ENCODE measurements at regions not wholly inside any gene's neighbourhood (a gene's known extent, or its start where the extent isn't known, plus 50 kb on each side); places are given as distances from the start of the nearest gene placed in this dataset.

GRCh38 chr10:111139567-111139966 lies 62.7 kb downstream of the ADRA2A start:
- TF ChIP-seq CTCF (conservative IDR thresholded peaks at IDR 0.05; ENCODE audit: low read depth in 2 of 2) = no peak
- no peak for TF ChIP-seq POLR2AphosphoS5 (IDR thresholded peaks at IDR 0.05; ENCODE audit: low read depth)
- TF ChIP-seq CREB1 (CRISPR knock-in tag; IDR thresholded peaks at IDR 0.05; ENCODE audit: low read depth) = no peak
- no peak for TF ChIP-seq EZH2 (IDR thresholded peaks at IDR 0.05; ENCODE audit: low read depth, unreplicated experiment)
